ELR (cell line): ENCODE measurements at regions not wholly inside any gene's neighbourhood (a gene's known extent, or its start where the extent isn't known, plus 50 kb on each side); places are given as distances from the start of the nearest gene placed in this dataset.

ENCODE experiments used
- DNase-seq: peaks from one replicate; pipeline ENCODE4 v3.0.0-alpha.2; 2015; ENCODE audit warnings: low read depth

DNA sequence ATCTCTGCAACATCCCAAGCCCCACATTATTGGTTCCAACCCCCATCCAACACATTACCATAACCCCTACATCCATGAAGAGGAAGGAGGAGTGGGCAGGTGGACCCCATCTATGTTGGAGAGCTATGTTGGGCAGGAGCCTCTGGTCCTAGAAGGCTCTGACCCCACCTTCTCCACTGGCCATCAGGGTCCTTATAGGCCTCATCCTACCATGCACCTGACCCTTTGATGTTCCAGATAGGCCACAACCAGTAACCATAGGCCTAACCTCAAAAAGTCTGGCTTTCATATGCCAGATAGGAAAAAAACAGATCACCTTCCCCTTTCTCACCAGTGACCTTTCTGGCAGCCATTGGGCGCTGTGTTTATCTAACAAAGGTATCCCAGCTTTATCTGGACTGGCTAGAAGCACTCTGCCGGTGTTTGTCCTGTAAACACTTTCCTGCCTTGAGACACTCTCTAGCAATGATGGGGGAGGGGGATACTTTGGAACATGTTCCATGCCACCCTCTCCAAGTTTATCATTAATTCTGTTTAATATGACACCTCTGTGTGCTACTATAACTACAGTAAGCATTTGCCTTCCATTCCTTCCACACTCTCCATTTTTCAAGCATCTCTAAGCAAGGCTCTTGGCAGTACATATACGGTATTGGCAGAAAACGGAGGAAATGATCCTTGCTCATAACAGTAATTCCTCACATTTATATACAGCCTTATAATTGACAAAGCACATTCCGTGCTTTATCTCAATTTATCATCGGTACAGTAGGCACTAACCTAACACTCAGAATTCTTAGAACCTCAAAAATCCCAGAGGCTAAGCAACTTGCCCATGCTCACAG, 377.1 kb downstream of the VPS13C start:
- DNase-seq = no peak

DNA sequence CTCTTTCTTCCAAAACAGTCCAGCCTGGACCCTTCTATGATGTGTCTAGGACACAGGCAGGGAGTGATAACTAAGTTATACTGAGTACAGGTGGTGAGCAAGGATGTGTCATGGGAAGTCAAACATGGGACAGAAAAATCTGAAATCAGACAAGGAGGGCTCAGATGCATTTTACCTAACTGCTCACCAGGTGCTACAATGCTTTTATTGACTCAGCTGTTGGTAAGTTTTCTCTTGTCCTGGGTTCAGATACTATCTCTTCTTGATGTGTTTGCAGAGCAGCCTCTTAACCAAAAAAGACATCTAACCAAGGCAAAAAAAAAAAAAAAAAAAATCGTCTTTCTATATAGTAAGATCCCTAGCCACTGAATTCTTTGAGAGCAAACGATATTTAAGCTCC, 378.6 kb downstream of the VPS13C start:
- DNase-seq = no peak

DNA sequence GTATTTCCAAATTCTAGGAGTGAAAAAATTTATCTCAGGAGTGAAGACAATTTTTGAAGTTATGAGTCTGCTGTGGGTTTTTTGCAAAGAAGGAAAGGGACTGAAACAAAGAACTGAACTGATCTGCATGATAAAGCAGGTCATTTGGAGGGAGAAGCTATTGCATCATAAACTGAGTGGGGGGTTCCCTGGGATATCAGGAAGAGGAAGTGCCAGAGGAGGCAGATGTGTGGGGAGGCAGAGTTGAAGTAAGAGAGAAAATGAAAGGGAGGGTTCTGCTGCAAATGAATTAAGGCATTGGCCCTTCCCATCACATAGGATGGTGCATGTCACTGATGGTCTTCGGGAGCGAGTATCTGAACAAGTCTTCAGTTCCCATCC, 379.2 kb downstream of the VPS13C start:
- DNase-seq = no peak

DNA sequence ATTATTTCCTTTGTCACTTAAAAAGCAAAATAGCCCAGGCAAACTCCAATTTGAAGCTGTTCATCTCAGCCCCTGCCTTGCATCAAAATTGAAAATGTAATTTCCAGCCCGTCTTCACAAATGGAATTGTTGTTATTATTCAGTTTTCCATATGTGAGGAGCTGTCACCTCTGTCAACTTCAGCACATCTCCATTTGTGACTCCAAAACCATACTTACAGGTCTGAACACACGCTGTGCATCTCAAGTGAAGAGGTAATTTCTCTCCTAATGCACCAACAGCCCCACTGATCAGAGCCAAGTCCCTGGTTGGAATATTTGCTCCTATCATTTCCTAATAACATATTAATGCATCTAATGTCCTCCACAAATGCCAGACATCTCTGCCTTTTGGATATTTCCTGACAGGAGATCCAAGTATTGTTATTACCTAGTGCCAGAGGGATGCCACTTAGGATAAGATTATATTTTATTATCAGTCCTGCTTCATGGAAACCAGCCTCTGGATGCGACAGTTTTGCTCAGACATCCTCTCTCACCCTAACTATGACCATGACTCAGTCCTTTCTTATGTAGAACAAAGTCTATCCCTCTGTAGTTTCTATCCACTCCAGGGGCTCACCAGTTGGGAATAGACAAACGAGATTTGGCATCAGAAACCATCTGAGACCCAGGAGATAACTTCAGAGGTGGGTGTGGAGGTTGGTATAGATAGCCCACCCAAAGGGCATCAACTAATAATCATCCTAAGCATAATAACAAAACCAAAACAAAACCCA, 379.8 kb downstream of the VPS13C start:
- DNase-seq = no peak

DNA sequence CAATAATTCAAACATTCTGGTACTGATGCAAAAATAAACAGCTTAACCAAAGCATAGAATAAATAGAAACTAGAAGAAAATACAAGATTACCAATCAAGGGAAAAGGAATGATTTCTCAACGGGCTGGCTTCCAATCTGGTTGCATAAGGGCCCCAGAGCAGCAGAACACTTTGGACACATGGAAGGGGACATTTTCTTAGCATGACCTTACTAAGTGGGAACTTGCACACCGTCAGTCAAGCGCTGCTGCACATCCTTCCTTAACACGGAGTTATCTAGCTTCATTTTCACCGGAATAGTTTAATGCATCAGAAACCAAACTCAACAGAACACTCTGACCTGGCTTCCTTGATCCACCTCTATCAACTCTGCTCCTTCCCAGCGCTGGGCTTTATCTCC, 388.5 kb downstream of the VPS13C start:
- no peak for DNase-seq

DNA sequence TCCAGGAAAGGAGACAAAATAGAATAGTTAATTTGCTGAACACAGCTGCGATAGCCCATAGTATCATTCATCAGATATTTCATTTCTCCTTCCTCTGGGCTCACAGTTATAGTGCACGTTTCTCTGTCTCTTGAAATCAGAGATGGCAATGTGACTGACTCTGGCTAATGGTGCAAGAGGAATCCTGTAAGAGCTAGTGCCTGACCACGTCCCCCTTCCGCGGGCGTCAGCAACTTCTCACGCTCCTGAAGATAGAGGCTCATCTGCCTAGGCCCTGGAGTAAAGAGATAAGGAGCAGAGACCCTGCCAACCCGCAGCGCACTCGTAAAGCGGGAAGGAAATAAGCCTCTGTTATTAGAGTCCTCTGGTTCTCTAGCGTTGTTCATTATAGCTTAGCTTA, 391.8 kb downstream of the VPS13C start:
- DNase-seq = no peak

DNA sequence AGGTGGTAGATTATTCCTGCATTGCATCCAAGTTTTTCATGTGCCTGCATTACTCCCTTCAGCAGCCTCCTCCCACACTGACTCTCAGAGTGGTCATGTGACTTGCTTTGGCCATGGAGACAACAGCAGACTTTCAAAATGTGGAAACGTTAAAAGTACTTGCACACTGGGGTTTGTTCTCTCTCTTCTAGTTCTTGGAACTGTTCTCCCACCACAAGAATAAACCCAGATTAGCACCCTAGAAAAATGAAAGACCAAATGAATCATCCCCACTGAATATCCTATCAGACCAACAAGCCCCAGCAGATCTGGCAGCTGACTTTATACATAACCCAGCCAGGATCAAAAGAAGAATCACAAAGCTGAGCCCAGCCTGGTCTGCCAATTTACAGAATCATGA, 398.5 kb downstream of the VPS13C start:
- no peak for DNase-seq

DNA sequence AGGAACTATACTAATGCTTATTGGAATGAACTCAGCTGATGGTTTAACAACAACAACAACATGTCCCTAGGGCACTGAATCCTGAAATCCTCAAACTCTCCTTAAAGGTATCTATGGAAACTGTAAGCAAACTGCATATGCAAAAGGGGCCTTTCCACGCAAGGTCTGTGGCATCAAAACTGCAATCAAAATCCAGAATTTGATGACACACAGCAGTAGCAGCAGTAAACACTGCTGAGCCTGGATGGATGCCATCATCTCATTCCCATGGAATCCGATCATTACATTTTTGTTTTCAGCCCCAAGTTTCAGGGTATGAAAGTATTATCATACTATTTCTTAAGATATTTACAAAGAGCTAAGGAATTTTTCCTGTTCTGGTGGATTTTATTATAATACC, 399.7 kb downstream of the VPS13C start:
- DNase-seq = no peak

DNA sequence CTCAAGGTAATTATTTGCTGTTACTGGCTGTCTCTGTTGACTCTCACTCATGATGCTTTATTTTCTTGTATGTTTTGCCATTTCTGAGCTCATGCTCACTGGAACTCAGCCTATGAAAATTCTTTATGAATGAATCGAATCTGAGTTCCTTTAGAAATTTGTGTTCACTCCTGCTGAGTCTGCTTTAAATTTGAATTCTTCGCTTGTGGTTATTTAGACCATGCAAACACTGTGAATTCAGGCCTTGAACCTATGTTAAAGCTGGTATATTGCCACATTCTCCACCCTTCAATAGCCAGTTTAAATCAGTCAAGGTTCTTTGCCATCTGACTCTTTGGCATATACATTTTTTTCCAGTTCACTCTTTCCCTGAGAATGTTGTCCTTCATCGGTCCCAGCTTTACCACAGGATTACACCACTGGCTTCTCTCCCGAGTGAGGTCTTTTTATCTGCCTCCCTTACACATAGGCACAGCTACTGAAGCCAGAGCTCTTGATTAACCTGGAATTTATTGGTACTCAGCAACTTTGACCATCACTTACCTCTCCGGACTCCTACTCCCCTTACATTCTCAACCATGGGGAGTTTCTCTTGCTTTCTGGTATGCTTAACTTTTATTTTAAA, 400.6 kb downstream of the VPS13C start:
- no peak for DNase-seq

DNA sequence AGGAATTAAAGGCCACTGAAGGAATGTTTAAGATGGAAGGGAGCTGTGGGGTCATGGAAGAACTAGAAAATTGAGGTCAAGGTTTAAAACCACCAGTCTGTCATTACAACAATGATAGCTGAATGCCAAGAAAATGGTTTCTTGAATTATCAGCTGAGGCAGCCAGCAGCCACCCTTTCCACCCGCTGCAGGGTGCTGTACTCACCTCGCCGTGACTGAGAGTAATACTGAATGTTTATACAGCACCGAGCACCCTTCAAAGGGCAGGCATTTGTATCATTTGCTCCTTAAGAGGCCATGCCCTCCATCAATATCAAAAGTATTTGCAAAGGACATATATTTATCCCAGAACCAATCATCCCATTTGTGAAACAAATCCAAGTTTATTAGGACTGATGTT, 402.8 kb downstream of the VPS13C start:
- no peak for DNase-seq

DNA sequence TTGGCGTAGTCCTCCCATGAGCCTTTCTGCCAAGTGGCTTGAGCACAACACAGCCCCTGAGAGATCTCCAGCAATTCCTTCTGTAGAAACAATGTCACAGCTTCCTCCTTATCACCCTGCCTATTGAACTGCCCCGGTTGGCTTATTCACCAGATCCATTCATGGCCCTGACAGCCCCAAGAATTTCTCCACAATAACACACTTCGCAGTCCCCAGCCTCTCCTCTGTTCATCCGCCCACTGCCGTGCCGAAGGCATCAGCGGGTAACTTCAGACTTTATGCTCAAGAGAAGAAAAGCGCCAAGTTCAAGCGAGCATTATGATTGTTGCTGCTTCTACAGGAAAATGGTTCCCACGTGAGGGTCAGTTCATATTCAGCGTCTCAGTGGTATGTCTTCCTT, 403.9 kb downstream of the VPS13C start:
- DNase-seq = no peak

DNA sequence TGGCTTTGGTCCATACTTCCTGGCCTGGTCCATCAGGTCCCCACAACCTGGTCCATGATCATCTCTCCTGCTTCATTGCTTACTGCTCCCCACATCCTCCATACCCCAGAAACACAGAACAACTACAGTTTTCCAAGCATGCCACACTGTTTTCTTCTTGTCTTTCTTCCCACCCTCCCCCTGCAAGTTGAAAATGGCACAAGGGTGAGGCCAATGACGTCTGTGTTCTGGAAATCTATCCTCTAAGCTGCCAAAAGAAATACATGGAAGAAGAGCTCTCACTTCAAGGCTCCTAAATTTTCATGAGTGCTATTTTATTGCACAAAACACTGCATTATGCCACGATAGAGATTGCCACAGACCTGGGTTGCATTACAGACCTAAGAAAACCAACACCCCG, 404.4 kb downstream of the VPS13C start:
- DNase-seq = no peak

DNA sequence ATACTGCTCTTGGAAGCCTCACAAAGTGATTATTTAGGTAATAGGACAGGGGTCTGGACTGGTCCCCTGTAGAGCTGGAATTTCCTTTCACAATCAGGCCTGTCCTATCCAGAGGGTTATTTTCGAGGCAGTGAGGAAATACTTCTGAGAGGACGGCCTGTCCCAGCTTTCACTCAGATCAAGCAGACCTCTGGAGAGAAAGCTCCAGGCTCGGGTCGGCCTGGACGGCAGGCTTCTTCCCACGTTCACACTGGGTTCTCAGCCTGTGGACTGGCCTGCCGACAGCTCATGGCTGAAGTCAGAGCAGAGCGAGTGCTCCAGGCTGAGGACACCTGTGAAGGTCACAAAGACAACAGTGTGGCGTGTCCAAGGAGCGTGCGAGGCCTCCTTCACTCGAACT, 405.3 kb downstream of the VPS13C start:
- no peak for DNase-seq

DNA sequence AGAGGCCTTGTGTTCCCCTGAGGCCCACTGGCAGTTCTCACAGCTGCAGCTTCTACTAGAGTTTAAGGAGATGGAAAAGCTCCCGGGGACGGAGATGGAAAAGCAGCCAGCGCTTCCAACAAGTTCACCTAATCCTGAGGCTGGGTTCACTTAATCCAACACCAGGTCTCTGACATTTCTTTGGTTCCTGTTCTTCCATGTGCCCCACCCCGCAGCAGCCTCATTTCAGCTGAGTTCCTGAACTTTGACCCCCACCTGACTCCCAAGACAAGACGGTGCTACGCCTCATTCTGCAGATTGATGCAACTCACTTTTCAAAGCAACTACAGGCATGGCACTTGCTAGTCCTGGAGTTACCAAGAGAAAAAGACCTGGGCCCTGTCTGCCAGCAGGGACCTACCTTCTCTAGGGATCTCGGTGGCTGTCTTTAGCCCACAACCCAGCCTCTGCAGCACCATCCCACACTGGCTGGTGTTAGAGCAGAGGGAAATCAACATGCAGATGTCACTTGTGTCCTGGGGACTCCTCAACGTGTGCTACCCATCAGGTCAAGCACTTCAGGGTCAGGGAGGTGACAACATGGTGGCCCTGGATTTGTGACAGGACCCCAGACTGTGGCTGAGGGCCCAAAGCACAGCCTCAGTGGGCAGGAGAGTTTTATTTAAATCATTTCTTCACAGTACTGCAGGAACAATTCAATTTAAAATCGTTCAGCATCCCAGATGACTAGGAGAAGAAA, 406.1 kb downstream of the VPS13C start:
- no peak for DNase-seq

DNA sequence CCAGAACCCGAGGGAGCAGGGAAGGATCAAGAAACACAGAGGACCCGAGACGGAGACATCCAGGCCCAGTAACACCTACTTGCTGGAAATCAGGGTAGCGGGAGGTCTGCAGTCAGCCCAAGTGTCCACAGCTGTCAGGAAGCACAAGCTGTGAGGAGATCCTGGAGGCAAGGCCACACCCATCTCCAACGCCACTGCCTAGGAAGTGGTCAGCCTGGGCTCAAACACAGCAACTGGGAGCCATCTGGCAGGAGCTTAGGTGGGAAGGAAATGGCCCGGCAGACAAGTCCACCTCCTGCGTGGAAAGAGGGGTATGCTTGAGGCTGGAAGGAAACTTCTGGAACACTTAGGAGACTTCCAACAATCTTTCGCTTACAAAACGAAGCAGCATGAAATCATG, 407.1 kb downstream of the VPS13C start:
- no peak for DNase-seq

DNA sequence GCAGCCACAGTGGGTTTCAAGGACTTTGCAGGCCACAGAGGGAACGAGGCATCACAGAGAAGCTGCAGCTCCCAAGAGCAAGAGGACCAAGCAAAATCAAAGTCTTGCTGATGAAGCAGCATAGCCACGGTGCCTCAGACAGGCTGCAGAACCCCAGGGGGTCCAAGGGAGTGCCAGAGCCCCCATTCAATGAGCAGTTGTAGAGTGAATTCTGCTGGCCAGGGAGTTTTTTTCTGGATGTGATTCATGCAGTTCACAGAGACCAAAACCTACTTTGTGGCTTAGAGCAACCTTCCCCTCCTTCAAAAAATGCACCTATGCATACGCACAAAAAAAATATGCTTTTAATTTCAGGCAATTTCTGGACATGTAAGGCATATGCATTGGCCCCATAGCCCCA, 409.0 kb downstream of the VPS13C start:
- no peak for DNase-seq

DNA sequence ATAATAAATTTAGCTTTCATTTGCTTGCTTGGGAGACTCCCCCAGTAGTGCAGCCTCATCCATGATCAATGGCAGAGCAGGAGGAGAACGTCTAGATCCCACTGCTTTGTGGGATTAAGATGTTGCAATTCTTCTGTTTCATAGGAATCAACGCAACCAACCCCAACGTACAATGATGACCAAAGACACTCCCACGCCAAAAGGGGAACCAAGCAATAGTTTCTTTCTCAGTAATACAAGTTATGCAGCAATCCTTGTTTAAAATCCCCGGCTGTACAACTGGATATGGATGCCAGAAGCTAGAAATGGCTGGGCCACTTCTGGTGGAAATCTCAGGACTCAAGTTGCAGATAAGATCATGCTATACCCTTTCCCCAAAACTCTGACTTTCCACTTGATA, 411.2 kb downstream of the VPS13C start:
- DNase-seq = no peak

DNA sequence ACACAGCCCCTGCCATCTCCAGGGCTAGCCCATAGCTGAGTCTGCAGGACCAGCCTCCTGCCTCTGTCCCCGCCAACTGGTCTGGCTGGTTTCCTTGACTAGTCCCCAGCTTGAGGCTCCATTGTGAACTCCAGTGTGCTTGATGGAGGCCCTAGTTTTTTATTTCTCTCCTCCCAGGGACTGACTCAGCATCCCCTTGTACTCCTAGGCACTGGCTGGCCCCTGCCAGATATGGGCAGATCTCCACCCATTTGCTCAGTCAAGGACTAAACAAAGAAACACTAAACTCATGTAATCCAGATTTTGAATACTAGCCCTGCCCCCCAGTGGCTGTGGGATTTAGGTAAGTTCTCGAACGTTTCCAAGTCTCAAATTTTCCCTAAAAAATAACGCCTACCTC, 415.4 kb upstream of the RORA start:
- no peak for DNase-seq

DNA sequence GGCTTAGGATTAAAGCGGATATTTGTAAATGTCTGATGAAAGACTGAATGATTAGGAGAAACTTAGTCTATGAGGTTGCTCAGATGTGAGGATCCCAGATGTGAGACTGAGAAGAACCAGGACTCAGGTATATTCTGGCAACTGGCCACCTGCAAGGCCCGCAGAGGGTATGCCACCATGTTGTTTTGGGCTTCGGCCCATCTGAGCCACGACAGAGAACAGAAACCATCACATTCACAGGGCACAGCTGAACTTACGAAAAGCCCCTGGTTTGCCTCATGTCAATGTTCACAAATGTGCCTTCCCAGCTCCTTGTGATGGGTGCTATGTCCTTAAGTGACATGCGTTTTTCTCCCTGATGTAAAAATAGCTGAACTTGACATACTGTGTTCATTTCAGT, 412.5 kb upstream of the RORA start:
- DNase-seq = no peak

DNA sequence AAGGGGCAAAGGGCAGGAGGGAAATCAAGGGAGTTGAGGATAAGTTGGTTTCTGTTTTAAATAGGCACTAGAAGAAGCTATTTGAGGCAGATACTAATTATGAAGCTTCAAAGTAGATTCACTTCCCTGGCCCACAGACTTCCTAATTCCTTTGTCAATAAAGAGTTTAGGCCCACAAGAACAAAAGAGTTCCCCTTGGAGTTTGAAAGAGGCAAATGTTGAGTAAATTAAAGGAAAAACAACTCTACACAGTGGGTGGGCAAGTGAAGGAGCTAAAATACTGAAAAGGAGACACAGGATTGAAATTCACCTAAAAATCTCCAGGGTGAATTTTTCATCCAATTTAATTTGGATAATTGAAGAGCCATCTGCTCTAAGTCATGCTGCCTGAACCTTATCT, 411.7 kb upstream of the RORA start:
- no peak for DNase-seq

DNA sequence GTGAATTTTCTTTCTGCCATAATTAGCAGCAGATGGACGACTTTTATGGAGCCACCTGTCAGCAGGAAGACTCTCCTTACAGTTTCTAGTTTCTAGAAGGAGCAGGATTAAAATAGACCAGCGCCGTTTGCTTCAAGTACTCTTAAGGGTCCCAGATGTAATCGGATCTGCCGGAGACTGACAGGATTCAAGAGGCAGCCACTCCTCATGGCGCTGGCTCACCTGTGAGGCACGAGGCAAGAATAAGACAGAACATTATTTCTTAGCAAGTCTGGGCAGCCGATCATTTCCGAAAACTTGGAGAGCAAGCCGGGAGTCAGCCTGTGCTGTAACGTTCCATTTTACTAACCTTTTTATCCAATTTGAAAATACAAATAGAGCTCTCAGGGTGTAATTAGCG, 410.4 kb upstream of the RORA start:
- DNase-seq = no peak

DNA sequence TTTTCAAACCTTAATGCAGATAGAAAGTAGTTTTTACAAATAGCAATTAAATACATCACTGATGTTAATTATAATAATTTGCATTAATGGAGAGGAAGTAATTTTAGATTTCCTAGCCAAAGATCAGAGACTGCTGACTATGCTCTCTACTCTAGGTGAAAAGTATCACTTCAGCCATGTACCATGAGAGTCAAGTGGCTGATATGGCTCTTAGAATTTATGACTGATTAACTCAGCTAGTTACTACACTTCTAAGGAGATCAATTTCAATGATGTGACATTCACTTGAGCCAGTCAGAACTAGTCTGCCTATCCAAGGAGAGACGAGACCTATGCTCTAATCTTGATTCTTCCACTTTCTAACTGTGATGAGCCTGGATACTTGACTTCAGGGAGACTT, 405.7 kb upstream of the RORA start:
- DNase-seq = no peak

DNA sequence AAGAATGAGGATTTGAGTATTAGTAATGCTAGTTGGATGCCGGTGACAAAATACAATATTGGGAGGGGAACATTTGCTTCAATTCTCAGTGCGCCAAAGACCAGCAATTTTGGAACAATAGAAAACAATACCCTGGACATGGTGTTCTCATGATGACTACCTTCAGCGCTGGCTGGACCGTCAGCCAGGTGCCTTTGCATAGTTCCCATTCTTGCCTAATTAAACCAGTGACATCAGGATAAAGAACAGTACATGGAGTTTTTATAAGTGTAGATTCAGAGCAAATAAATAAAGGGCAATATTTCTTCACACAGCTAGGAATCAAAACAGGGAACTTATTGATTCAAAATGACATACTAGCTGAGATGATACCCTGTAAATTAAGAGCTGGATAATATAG, 404.8 kb upstream of the RORA start:
- DNase-seq = no peak
